Aorta (tissue), 5 donors: ENCODE measurements at regions not wholly inside any gene's neighbourhood (a gene's known extent, or its start where the extent isn't known, plus 50 kb on each side); places are given as distances from the start of the nearest gene placed in this dataset.
"Not testable (repeated sequence)": the region's sequence is repeated elsewhere in the genome, so short reads cannot be mapped to it uniquely, and the experiment has no call there.

Source experiments
- ATAC-seq: fragments of 200-7000 bp; cut with Tn5 transposase; one replicate; pipeline ENCODE4 v1.9.1; 2022; ENCODE audit warnings: moderate library complexity; ENCODE audit not compliant: low FRiP score
- DNase-seq, 2 donors: peaks; one replicate each; pipeline ENCODE4 v3.0.0-alpha.2; 2020
- H3K27ac ChIP-seq, 2 donors: one replicate each; pipeline ENCODE4 v1.5.1; 2013; ENCODE audit warnings: low read length in 2 of 2, mild to moderate bottlenecking in 2 of 2, moderate library complexity in 2 of 2, control low read depth in 1 of 2, inconsistent platforms in 1 of 2, low read depth in 1 of 2
- H3K27me3 ChIP-seq, 2 donors: one replicate each; pipeline ENCODE4 v1.6.1; 2013; ENCODE audit warnings: control low read depth in 1 of 2, low read length in 1 of 2, mild to moderate bottlenecking in 1 of 2, moderate library complexity in 1 of 2; ENCODE audit not compliant: insufficient read depth in 2 of 2, control insufficient read depth in 1 of 2
- H3K36me3 ChIP-seq, 2 donors: one replicate each; pipeline ENCODE4 v1.6.1; 2013; ENCODE audit warnings: control low read depth in 1 of 2, low read length in 1 of 2, mild to moderate bottlenecking in 1 of 2; ENCODE audit not compliant: insufficient read depth in 2 of 2, control insufficient read depth in 1 of 2
- H3K4me1 ChIP-seq, 2 donors: one replicate each; pipeline ENCODE4 v1.6.1; 2013; ENCODE audit warnings: low read length in 2 of 2, control low read depth in 1 of 2, mild to moderate bottlenecking in 1 of 2, moderate library complexity in 1 of 2; ENCODE audit not compliant: insufficient read depth in 2 of 2, control insufficient read depth in 1 of 2
- H3K4me3 ChIP-seq, 2 donors: one replicate each; pipeline ENCODE4 v1.5.1; 2013; ENCODE audit warnings: low read length in 2 of 2, control low read depth in 1 of 2, mild to moderate bottlenecking in 1 of 2
- H3K9me3 ChIP-seq: one replicate; pipeline ENCODE4 v1.6.1; 2013; ENCODE audit warnings: mild to moderate bottlenecking, low read length; ENCODE audit not compliant: control insufficient read depth
- WGBS, 2 donors: extraction: QIAGEN DNeasy Blood & Tissue Kit; methylation state at CpG; one replicate each; pipeline ENCODE4 v1.1.7; 2013; 5-methylcytosine and 5-hydroxymethylcytosine counted together
- intact Hi-C, 2 donors: fragments of 100-400 bp; cut with DNase I; formaldehyde crosslinking; loops; one replicate each; pipeline versions ENCODE4 v1.14.2 to v1.15.0; 2022
- donor health status: healthy with polysubstance abuse.
- donor health status: Bipolar disorder and iron deficiency.
- donor health status: DM: no; HTN: no; CAD: no.
- donor health status: DM: no; HTN: no; CAD: no.
- donor health status: DM: yes; HTN: yes; CAD: no.

- ATAC-seq = no peak
- no peaks in the 10 kb centered on the region for H3K36me3 ChIP-seq
- no peak overlapping the region for H3K4me3 ChIP-seq
- H3K27me3 ChIP-seq = no peaks in the 10 kb centered on the region
- WGBS, 2 donors = 48 to 50% methylated on average over 3 of the region's 3 CpGs
- intact Hi-C loops = no loop called here
- no peak for DNase-seq
- H3K4me1 ChIP-seq = no peaks in the 10 kb centered on the region
- H3K9me3 ChIP-seq = no peaks in the 10 kb centered on the region
- no peak overlapping the region for H3K27ac ChIP-seq
These were observed 69.6 kb upstream of the VWC2 start for GRCh38 chr7:49703881-49704280.

- no peak for ATAC-seq
- Histone ChIP-seq H3K4me3 (no peak overlapping the region), H3K36me3 (no peaks in the 10 kb centered on the region), H3K27me3 (no peaks in the 10 kb centered on the region), H3K4me1 (no peaks in the 10 kb centered on the region), H3K9me3 (no peaks in the 10 kb centered on the region), H3K27ac (no peak overlapping the region)
- intact Hi-C loops = no loop called here
- whole genome bisulfite sequencing, 2 donors = 65 to 67% methylated on average over 5 of the region's 5 CpGs
- no peak for DNase-seq
These were observed 67.3 kb upstream of the VWC2 start for GRCh38 chr7:49706106-49706505.

- Histone ChIP-seq H3K36me3 (no peaks in the 10 kb centered on the region), H3K27me3 (no peaks in the 10 kb centered on the region), H3K4me3 (no peak overlapping the region), H3K4me1 (no peaks in the 10 kb centered on the region), H3K9me3 (no peaks in the 10 kb centered on the region), H3K27ac (no peak overlapping the region)
- no peak for DNase-seq
- intact Hi-C loops = no loop called here
- 84 to 86% methylated on average over 3 of the region's 3 CpGs for WGBS, 2 donors
- ATAC-seq = no peak
These were observed 65.5 kb upstream of the VWC2 start for GRCh38 chr7:49707891-49708290.

GRCh38 chr7:49708590-49708989, 64.8 kb upstream of the VWC2 start:
- Histone ChIP-seq H3K4me3 (no peak overlapping the region), H3K9me3 (no peaks in the 10 kb centered on the region), H3K27me3 (no peaks in the 10 kb centered on the region), H3K27ac (no peak overlapping the region), H3K36me3 (no peaks in the 10 kb centered on the region), H3K4me1 (no peaks in the 10 kb centered on the region)
- intact Hi-C loops = no loop called here
- WGBS, 2 donors = 82 to 83% methylated on average over 5 of the region's 5 CpGs
- DNase-seq (no peak), ATAC-seq (no peak)

- DNase-seq, H3K9me3 ChIP-seq, H3K4me3 ChIP-seq, H3K4me1 ChIP-seq, ATAC-seq, H3K36me3 ChIP-seq, H3K27ac ChIP-seq, intact Hi-C loops, H3K27me3 ChIP-seq: not testable (repeated sequence)
- 93 to 94% methylated on average over 28 of the region's 28 CpGs for WGBS, 2 donors
These were observed 62.2 kb upstream of the VWC2 start for GRCh38 chr7:49711072-49711723.

GRCh38 chr7:49714182-49714581, 59.3 kb upstream of the VWC2 start:
- intact Hi-C loops = no loop called here
- Histone ChIP-seq H3K27me3 (no peaks in the 10 kb centered on the region), H3K4me1 (no peaks in the 10 kb centered on the region), H3K9me3 (no peaks in the 10 kb centered on the region), H3K36me3 (no peaks in the 10 kb centered on the region), H3K27ac (no peak overlapping the region), H3K4me3 (no peak overlapping the region)
- 38 to 49% methylated on average over 2 of the region's 2 CpGs for WGBS, 2 donors
- DNase-seq (no peak), ATAC-seq (no peak)

- intact Hi-C loops = no loop called here
- Histone ChIP-seq H3K4me3 (no peak overlapping the region), H3K4me1 (no peaks in the 10 kb centered on the region), H3K27me3 (no peaks in the 10 kb centered on the region), H3K36me3 (no peaks in the 10 kb centered on the region), H3K27ac (no peak overlapping the region), H3K9me3 (no peaks in the 10 kb centered on the region)
- WGBS, 2 donors = 79 to 83% methylated on average over 2 of the region's 2 CpGs
- ATAC-seq (no peak), DNase-seq (no peak)
These were observed 58.0 kb upstream of the VWC2 start for GRCh38 chr7:49715486-49715885.

- WGBS, 2 donors = 72 to 75% methylated on average over 2 of the region's 2 CpGs
- no peaks in the 10 kb centered on the region for H3K4me1 ChIP-seq
- no peaks in the 10 kb centered on the region for H3K9me3 ChIP-seq
- no peaks in the 10 kb centered on the region for H3K27me3 ChIP-seq
- H3K27ac ChIP-seq = no peak overlapping the region
- intact Hi-C loops = no loop called here
- no peak for ATAC-seq
- DNase-seq = no peak
- no peaks in the 10 kb centered on the region for H3K36me3 ChIP-seq
- no peak overlapping the region for H3K4me3 ChIP-seq
These were observed 55.9 kb upstream of the VWC2 start for GRCh38 chr7:49717547-49717946.

GRCh38 chr7:49718760-49719159, 54.7 kb upstream of the VWC2 start:
- intact Hi-C loops = no loop called here
- WGBS, 2 donors = 52 to 54% methylated on average over 4 of the region's 4 CpGs
- Histone ChIP-seq H3K27me3 (no peaks in the 10 kb centered on the region), H3K4me1 (no peaks in the 10 kb centered on the region), H3K9me3 (no peaks in the 10 kb centered on the region), H3K4me3 (no peak overlapping the region), H3K27ac (no peak overlapping the region), H3K36me3 (no peaks in the 10 kb centered on the region)
- ATAC-seq = no peak
- DNase-seq = no peak
